HG03135 (cell line): ENCODE measurements at regions not wholly inside any gene's neighbourhood (a gene's known extent, or its start where the extent isn't known, plus 50 kb on each side); places are given as distances from the start of the nearest gene placed in this dataset.

Experiments used
- ATAC-seq: cut with Tn5 transposase; IDR thresholded peaks from one replicate; pipeline ENCODE4 v1.9.1; 2021; ENCODE audit warnings: mild to moderate bottlenecking, moderate library complexity; ENCODE audit not compliant: unreplicated experiment

- ATAC-seq: no peak
Measured at GRCh38 chr21:16847211-16847610, 665.6 kb upstream of the CXADR start.

GRCh38 chr21:16851054-16851453, 661.8 kb upstream of the CXADR start:
- no peak for ATAC-seq

- ATAC-seq: no peak
Measured at GRCh38 chr21:16855164-16855667, 657.6 kb upstream of the CXADR start.

- ATAC-seq: no peak
Measured at GRCh38 chr21:16863362-16863905, 649.4 kb upstream of the CXADR start.

GRCh38 chr21:16863908-16864307, 648.9 kb upstream of the CXADR start:
- no peak for ATAC-seq

GRCh38 chr21:16865632-16866031, 647.2 kb upstream of the CXADR start:
- no peak for ATAC-seq

- no peak for ATAC-seq
Measured at GRCh38 chr21:16866851-16867250, 646.0 kb upstream of the CXADR start.

- ATAC-seq: no peak
Measured at GRCh38 chr21:16870103-16870502, 642.7 kb upstream of the CXADR start.

GRCh38 chr21:16872616-16873015, 640.2 kb upstream of the CXADR start:
- ATAC-seq: no peak

- ATAC-seq: no peak
Measured at GRCh38 chr21:16873176-16873575, 639.7 kb upstream of the CXADR start.

GRCh38 chr21:16873596-16873995, 639.2 kb upstream of the CXADR start:
- no peak for ATAC-seq

- ATAC-seq: no peak
Measured at GRCh38 chr21:16879479-16879878, 633.4 kb upstream of the CXADR start.

GRCh38 chr21:16891821-16892220, 621.0 kb upstream of the CXADR start:
- no peak for ATAC-seq

GRCh38 chr21:16900685-16901084, 612.2 kb upstream of the CXADR start:
- no peak for ATAC-seq

GRCh38 chr21:16908077-16908476, 604.8 kb upstream of the CXADR start:
- no peak for ATAC-seq

GRCh38 chr21:16910435-16911165, 602.2 kb upstream of the CXADR start:
- no peak for ATAC-seq

GRCh38 chr21:16911166-16911607, 601.7 kb upstream of the CXADR start:
- no peak for ATAC-seq

GRCh38 chr21:16912075-16912474, 600.8 kb upstream of the CXADR start:
- ATAC-seq: no peak

- no peak for ATAC-seq
Measured at GRCh38 chr21:16913010-16913409, 599.8 kb upstream of the CXADR start.

GRCh38 chr21:16928439-16928838, 584.4 kb upstream of the CXADR start:
- ATAC-seq: no peak

- no peak for ATAC-seq
Measured at GRCh38 chr21:16932314-16932713, 580.5 kb upstream of the CXADR start.

- ATAC-seq: no peak
Measured at GRCh38 chr21:16942703-16943102, 570.1 kb upstream of the CXADR start.

- no peak for ATAC-seq
Measured at GRCh38 chr21:16943231-16943630, 569.6 kb upstream of the CXADR start.
